Stomach (tissue), 8 donors: ENCODE measurements at regions not wholly inside any gene's neighbourhood (a gene's known extent, or its start where the extent isn't known, plus 50 kb on each side); places are given as distances from the start of the nearest gene placed in this dataset.

Source experiments
- DNase-seq, 2 donors: peaks; one replicate each; pipeline versions ENCODE4 v3.0.0 to v3.0.0-alpha.2; 2013 to 2019
- H3K27ac ChIP-seq, 5 donors: fragments of 200-600 bp in 4 of 5; sonication (generic) in 4 of 5; one replicate each; pipeline ENCODE4 v1.5.1; 2013 to 2019; ENCODE audit warnings: mild to moderate bottlenecking in 1 of 5, moderate library complexity in 1 of 5
- H3K27me3 ChIP-seq, 3 donors: fragments of 200-600 bp; sonication (generic); one replicate each; pipeline ENCODE4 v1.5.1; 2017 to 2019; ENCODE audit warnings: mixed run types in 1 of 3
- H3K36me3 ChIP-seq, 4 donors: fragments of 200-600 bp; sonication (generic); 1 replicate in 3 of 4; 2 replicates in 1 of 4; pipeline ENCODE4 v1.5.1; 2016 to 2019
- H3K4me1 ChIP-seq, 4 donors: fragments of 200-600 bp; sonication (generic); one replicate each; pipeline ENCODE4 v1.5.1; 2016 to 2019
- H3K4me3 ChIP-seq, 4 donors: fragments of 200-600 bp; sonication (generic) in 3 of 4; one replicate each; pipeline ENCODE4 v1.5.1; 2016 to 2019; ENCODE audit warnings: mild to moderate bottlenecking in 1 of 4
- H3K9me3 ChIP-seq, 4 donors: fragments of 200-600 bp; sonication (generic); one replicate each; pipeline ENCODE4 v1.5.1; 2016 to 2019
- EP300 ChIP-seq: sonication (generic); formaldehyde crosslinking; IDR thresholded peaks from one replicate; pipeline ENCODE4 v1.6.1; 2017; ENCODE audit warnings: antibody characterized with exemption
- POLR2A ChIP-seq, 4 donors: fragments of 450-650 bp; IDR thresholded peaks; one replicate each; pipeline ENCODE4 v1.6.1; 2016; ENCODE audit warnings: antibody characterized with exemption in 4 of 4, control low read depth in 2 of 4, mild to moderate bottlenecking in 1 of 4, moderate library complexity in 1 of 4
- POLR2AphosphoS5 ChIP-seq, 3 donors: sonication (generic); formaldehyde crosslinking; IDR thresholded peaks; one replicate each; pipeline ENCODE4 v1.6.1; 2016; ENCODE audit warnings: antibody characterized with exemption in 3 of 3
- WGBS, 5 donors: extraction: QIAGEN DNeasy Blood & Tissue Kit in 3 of 5; methylation state at CpG; one replicate each; pipeline versions ENCODE4 v1.1.5 to v1.1.7; 2013 to 2018; 5-methylcytosine and 5-hydroxymethylcytosine counted together
- intact Hi-C: fragments of 100-400 bp; cut with DNase I; formaldehyde crosslinking; loops from one replicate; pipeline ENCODE4 v1.15.1; 2023; ENCODE audit warnings: low total_unique reads
- TF ChIP-seq, protein P1 (sequence below), 7 experiments: fragments of 450-650 bp in 4 of 7; fragments of 200-600 bp in 3 of 7; sonication (generic) in 3 of 7; IDR thresholded peaks; one replicate each; pipeline ENCODE4 v1.5.1; 2016 to 2019; ENCODE audit warnings: antibody characterized with exemption in 7 of 7, control low read depth in 2 of 7, mild to moderate bottlenecking in 1 of 7
- donor health status: healthy with polysubstance abuse.
- donor health status: Bipolar disorder and iron deficiency.
- donor health status: healthy.

DNA sequence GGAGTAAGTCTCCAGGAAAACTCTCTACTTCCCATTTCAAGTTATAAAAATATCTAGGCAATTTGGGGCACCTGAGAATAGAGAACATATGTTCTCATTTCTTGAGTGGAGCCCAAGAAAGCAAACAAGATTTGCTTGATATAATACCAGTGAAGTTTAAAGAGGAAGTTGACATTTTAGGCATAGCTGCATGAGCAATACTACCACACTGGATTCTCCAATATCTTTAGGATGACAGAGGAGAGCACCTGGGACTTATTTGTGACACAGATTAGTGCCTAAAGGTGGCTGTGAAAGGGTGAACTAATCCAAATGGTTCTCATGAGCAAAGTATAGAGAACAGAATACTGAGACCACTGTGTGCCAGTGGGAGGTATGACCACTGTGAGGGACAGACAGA, 423.5 kb upstream of the RIOK2 start:
- intact Hi-C loops = no loop called here
- Histone ChIP-seq H3K36me3 (no peaks in the 10 kb centered on the region), H3K4me1 (no peaks in the 10 kb centered on the region), H3K9me3 (peaks cover 0 to 10% (median 0%) of the 10 kb centered on the region in 4 donors), H3K4me3 (no peak overlapping the region), H3K27me3 (no peaks in the 10 kb centered on the region), H3K27ac (no peak overlapping the region)
- no peak for DNase-seq
- no peak for TF ChIP-seq POLR2A (IDR thresholded peaks at IDR 0.05)
- no peak for TF ChIP-seq POLR2AphosphoS5 (IDR thresholded peaks at IDR 0.05)
- TF ChIP-seq, protein P1, sequence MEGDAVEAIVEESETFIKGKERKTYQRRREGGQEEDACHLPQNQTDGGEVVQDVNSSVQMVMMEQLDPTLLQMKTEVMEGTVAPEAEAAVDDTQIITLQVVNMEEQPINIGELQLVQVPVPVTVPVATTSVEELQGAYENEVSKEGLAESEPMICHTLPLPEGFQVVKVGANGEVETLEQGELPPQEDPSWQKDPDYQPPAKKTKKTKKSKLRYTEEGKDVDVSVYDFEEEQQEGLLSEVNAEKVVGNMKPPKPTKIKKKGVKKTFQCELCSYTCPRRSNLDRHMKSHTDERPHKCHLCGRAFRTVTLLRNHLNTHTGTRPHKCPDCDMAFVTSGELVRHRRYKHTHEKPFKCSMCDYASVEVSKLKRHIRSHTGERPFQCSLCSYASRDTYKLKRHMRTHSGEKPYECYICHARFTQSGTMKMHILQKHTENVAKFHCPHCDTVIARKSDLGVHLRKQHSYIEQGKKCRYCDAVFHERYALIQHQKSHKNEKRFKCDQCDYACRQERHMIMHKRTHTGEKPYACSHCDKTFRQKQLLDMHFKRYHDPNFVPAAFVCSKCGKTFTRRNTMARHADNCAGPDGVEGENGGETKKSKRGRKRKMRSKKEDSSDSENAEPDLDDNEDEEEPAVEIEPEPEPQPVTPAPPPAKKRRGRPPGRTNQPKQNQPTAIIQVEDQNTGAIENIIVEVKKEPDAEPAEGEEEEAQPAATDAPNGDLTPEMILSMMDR (IDR thresholded peaks at IDR 0.05) = no peak
- TF ChIP-seq EP300 = no peak

DNA sequence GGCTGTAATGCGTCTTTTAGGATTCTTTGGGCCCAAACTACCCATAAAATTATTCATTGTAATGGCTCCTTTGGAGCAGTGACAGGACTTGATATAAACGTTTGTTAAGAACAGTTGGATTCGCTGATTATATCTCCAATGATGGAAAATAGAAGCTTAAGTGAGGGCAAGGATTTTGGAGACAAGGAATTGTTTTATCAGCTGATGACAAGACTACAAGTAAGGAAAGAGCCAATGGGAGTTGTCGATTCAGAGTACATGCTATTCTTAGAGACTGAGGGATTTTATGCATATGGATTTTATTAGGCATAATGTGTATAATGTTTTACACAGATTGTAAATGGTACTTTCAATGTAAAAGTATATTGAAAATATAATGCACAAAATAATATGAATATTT, 425.5 kb upstream of the RIOK2 start:
- Histone ChIP-seq H3K9me3 (peaks cover 0 to 10% (median 0%) of the 10 kb centered on the region in 4 donors), H3K27me3 (no peaks in the 10 kb centered on the region), H3K4me1 (no peaks in the 10 kb centered on the region), H3K27ac (no peak overlapping the region), H3K36me3 (no peaks in the 10 kb centered on the region), H3K4me3 (no peak overlapping the region)
- 76 to 86% (median 85%) methylated on average over 4 of the region's 4 CpGs for WGBS, 5 donors
- DNase-seq = no peak
- intact Hi-C loops = no loop called here
- TF ChIP-seq, protein P1 (IDR thresholded peaks at IDR 0.05) = no peak
- TF ChIP-seq POLR2AphosphoS5 (IDR thresholded peaks at IDR 0.05) (no peak), POLR2A (IDR thresholded peaks at IDR 0.05) (no peak), EP300 (no peak)

DNA sequence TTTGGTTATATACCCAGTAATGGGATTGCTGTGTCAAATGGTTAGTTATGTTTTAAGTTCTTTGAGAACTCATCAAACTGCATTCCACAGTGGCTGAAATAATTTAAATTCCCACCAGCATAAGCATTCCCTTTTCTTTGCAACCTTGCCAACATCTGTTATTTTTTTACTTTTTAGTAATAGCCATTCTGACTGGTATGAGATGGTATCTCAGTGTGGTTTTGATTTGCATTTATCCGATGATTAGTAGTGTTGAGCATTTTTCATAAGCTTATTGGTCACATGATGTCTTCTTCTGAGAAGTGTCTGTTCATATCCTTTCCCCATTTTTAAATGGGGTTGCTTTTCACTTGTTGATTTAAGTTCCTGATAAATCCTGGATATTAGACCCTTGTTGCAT, 435.7 kb upstream of the RIOK2 start:
- no peaks in the 10 kb centered on the region for H3K27me3 ChIP-seq
- intact Hi-C loops = no loop called here
- H3K4me3 ChIP-seq = no peak overlapping the region
- WGBS, 5 donors = 89 to 97% (median 94%) methylated on average over 1 of the region's 1 CpG
- no peak overlapping the region for H3K27ac ChIP-seq
- no peak for DNase-seq
- TF ChIP-seq POLR2A (IDR thresholded peaks at IDR 0.05) (no peak), EP300 (no peak), POLR2AphosphoS5 (IDR thresholded peaks at IDR 0.05) (no peak)
- TF ChIP-seq, protein P1 (IDR thresholded peaks at IDR 0.05) = no peak
- H3K9me3 ChIP-seq = peaks cover 0 to 8% (median 0%) of the 10 kb centered on the region in 4 donors
- no peaks in the 10 kb centered on the region for H3K4me1 ChIP-seq
- H3K36me3 ChIP-seq = no peaks in the 10 kb centered on the region

DNA sequence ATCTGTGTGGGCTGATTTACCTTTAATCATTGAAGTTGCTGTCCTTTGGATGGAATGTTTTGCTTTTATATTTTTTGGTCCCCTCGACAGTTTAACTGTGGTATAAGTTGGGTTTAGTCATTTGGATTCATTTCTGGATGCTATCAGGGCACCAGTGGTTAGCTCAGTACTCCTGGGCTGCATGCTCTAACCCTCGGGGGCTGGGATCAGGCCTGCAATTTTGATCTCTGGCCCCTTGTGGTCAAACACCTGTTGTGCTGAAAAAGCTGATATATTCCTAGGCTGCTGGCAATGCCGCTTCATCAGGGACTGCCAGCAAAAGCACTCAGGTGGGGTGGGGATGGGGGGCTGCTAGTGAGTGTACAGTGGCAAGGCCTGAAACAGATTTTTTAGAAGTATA, 440.4 kb upstream of the RIOK2 start:
- WGBS, 5 donors = 66 to 82% (median 77%) methylated on average over 3 of the region's 3 CpGs
- H3K36me3 ChIP-seq = no peaks in the 10 kb centered on the region
- no peaks in the 10 kb centered on the region for H3K4me1 ChIP-seq
- no peak overlapping the region for H3K27ac ChIP-seq
- intact Hi-C loops = no loop called here
- no peak for DNase-seq
- H3K27me3 ChIP-seq = no peaks in the 10 kb centered on the region
- TF ChIP-seq, protein P1 (IDR thresholded peaks at IDR 0.05) = no peak
- TF ChIP-seq POLR2AphosphoS5 (IDR thresholded peaks at IDR 0.05) (no peak), EP300 (no peak), POLR2A (IDR thresholded peaks at IDR 0.05) (no peak)
- no peak overlapping the region for H3K4me3 ChIP-seq
- peaks cover 0 to 8% (median 0%) of the 10 kb centered on the region in 4 donors for H3K9me3 ChIP-seq

DNA sequence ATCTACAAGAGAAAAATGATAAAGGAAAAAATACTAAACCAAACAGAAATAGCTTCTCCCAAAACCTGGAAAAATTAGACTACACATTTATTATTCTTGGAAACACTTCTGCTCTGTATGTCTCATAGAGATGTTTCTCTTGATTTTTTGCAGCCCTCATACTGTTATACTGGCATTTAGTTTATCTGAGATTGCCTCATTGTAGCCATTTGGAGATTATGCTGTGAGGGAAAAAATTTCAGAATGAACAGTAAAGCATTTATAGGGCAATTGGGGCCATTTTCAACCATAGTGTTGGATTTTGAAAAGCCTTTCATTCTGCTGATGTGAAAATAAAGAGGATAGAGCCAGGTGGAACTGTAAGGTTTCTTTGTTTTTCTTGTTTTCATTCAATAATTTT, 441.8 kb upstream of the RIOK2 start:
- DNase-seq = no peak
- no peak overlapping the region for H3K4me3 ChIP-seq
- H3K27ac ChIP-seq = no peak overlapping the region
- no peak for TF ChIP-seq EP300
- no peaks in the 10 kb centered on the region for H3K9me3 ChIP-seq
- intact Hi-C loops = no loop called here
- H3K27me3 ChIP-seq = no peaks in the 10 kb centered on the region
- H3K4me1 ChIP-seq = no peaks in the 10 kb centered on the region
- no peaks in the 10 kb centered on the region for H3K36me3 ChIP-seq
